ENCODE measurements at regions not wholly inside any gene's neighbourhood (a gene's known extent, or its start where the extent isn't known, plus 50 kb on each side); places are given as distances from the start of the nearest gene placed in this dataset.

GRCh38 chr18:57212678-57213077, 65.8 kb downstream of the BOD1L2 start:
- TF ChIP-seq CTCF (IDR thresholded peaks at IDR 0.05) (no peak), POLR2A (IDR thresholded peaks at IDR 0.05) (no peak)
